HG03565 (cell line): ENCODE measurements at regions not wholly inside any gene's neighbourhood (a gene's known extent, or its start where the extent isn't known, plus 50 kb on each side); places are given as distances from the start of the nearest gene placed in this dataset.

ENCODE experiments used
- ATAC-seq: cut with Tn5 transposase; IDR thresholded peaks from one replicate; pipeline ENCODE4 v1.9.1; 2021; ENCODE audit warnings: mild to moderate bottlenecking, moderate library complexity; ENCODE audit not compliant: unreplicated experiment

GRCh38 chr9:108618906-108619550 is 236.8 kb downstream of the ACTL7B start:
- no peak for ATAC-seq

- no peak for ATAC-seq
Observed at GRCh38 chr9:108617676-108618075, 238.1 kb downstream of the ACTL7B start.

GRCh38 chr9:108615152-108615551 is 240.6 kb downstream of the ACTL7B start:
- no peak for ATAC-seq

- no peak for ATAC-seq
Observed at GRCh38 chr9:108612513-108612912, 243.3 kb downstream of the ACTL7B start.

- ATAC-seq: no peak
Observed at GRCh38 chr9:108609897-108610253, 245.9 kb downstream of the ACTL7B start.

GRCh38 chr9:108609227-108609896 is 246.4 kb downstream of the ACTL7B start:
- no peak for ATAC-seq

GRCh38 chr9:108607607-108608006 is 248.2 kb downstream of the ACTL7B start:
- ATAC-seq: no peak

- ATAC-seq: no peak
Observed at GRCh38 chr9:108606401-108606800, 249.4 kb downstream of the ACTL7B start.

GRCh38 chr9:108603141-108603540 is 252.6 kb downstream of the ACTL7B start:
- ATAC-seq: no peak

GRCh38 chr9:108600896-108601295 is 254.9 kb downstream of the ACTL7B start:
- no peak for ATAC-seq

- no peak for ATAC-seq
Observed at GRCh38 chr9:108599571-108599970, 256.2 kb downstream of the ACTL7B start.

- ATAC-seq: no peak
Observed at GRCh38 chr9:108591121-108591520, 264.7 kb downstream of the ACTL7B start.

- ATAC-seq: no peak
Observed at GRCh38 chr9:108588246-108588645, 267.5 kb downstream of the ACTL7B start.

GRCh38 chr9:108586471-108587139 is 269.2 kb downstream of the ACTL7B start:
- no peak for ATAC-seq

GRCh38 chr9:108584860-108585259 is 270.9 kb downstream of the ACTL7B start:
- no peak for ATAC-seq

GRCh38 chr9:108582726-108583125 is 273.1 kb downstream of the ACTL7B start:
- no peak for ATAC-seq

GRCh38 chr9:108579757-108580439 is 275.9 kb downstream of the ACTL7B start:
- ATAC-seq: no peak

- no peak for ATAC-seq
Observed at GRCh38 chr9:108575276-108575675, 280.5 kb downstream of the ACTL7B start.

GRCh38 chr9:108569624-108570023 is 286.2 kb downstream of the ACTL7B start:
- no peak for ATAC-seq

- no peak for ATAC-seq
Observed at GRCh38 chr9:108568093-108568492, 287.7 kb downstream of the ACTL7B start.

GRCh38 chr9:108567571-108567970 is 288.2 kb downstream of the ACTL7B start:
- ATAC-seq: no peak
